ENCODE measurements at regions not wholly inside any gene's neighbourhood (a gene's known extent, or its start where the extent isn't known, plus 50 kb on each side); places are given as distances from the start of the nearest gene placed in this dataset.

DNA sequence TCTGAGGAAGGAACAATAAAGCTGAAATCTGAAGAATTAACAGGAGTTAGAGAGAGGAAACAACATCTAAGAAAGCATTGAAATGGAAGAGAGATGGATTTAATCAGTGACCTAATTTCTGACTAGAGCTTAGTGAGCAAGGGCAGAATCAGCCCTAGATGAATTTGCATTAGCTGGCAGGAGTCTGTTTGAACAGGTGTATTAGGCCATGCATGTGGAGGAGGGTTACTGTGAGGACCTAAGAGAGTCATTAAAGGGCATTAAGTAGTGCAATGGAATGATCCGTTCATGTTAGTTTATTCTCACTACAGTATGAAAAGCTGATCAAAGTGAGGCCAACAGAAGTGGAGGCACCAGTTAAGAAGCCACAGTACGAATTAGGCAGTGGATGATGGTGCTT is 285.3 kb downstream of the GRB14 start (continued):
- TF ChIP-seq SRF (IDR thresholded peaks at IDR 0.05; ENCODE audit: low read depth, low read length) = no peak
- no peak for TF ChIP-seq NRF1 (IDR thresholded peaks at IDR 0.05; ENCODE audit: low read depth, low read length)
- TF ChIP-seq RXRA (IDR thresholded peaks at IDR 0.05; ENCODE audit: insufficient read depth, low read depth, low read length) = no peak
- TF ChIP-seq, protein P1, sequence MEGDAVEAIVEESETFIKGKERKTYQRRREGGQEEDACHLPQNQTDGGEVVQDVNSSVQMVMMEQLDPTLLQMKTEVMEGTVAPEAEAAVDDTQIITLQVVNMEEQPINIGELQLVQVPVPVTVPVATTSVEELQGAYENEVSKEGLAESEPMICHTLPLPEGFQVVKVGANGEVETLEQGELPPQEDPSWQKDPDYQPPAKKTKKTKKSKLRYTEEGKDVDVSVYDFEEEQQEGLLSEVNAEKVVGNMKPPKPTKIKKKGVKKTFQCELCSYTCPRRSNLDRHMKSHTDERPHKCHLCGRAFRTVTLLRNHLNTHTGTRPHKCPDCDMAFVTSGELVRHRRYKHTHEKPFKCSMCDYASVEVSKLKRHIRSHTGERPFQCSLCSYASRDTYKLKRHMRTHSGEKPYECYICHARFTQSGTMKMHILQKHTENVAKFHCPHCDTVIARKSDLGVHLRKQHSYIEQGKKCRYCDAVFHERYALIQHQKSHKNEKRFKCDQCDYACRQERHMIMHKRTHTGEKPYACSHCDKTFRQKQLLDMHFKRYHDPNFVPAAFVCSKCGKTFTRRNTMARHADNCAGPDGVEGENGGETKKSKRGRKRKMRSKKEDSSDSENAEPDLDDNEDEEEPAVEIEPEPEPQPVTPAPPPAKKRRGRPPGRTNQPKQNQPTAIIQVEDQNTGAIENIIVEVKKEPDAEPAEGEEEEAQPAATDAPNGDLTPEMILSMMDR (IDR thresholded peaks at IDR 0.05; ENCODE audit: control extremely low read depth in 1 of 3, insufficient read depth in 1 of 3, low read depth in 1 of 3, low read length in 3 of 3) = no peak
- no peak for TF ChIP-seq SP1 (IDR thresholded peaks at IDR 0.05; ENCODE audit: low read depth, low read length)

Data from H1 (cell line).